Activated T-cell treated with anti-CD3 and anti-CD28 coated beads for 48 hours (primary cell): ENCODE measurements at regions not wholly inside any gene's neighbourhood (a gene's known extent, or its start where the extent isn't known, plus 50 kb on each side); places are given as distances from the start of the nearest gene placed in this dataset.
"Not testable (repeated sequence)": the region's sequence is repeated elsewhere in the genome, so short reads cannot be mapped to it uniquely, and the experiment has no call there.

Experiments
- DNase-seq: peaks from one replicate; pipeline ENCODE4 v3.0.0-alpha.2; 2020; ENCODE audit warnings: low read depth

GRCh38 chr12:90829044-90829443, 125.9 kb downstream of the CCER1 start:
- DNase-seq = no peak

GRCh38 chr12:90828621-90829020, 126.4 kb downstream of the CCER1 start:
- no peak for DNase-seq

- no peak for DNase-seq
These were observed 127.4 kb downstream of the CCER1 start for GRCh38 chr12:90827567-90827966.

GRCh38 chr12:90826036-90826435, 128.9 kb downstream of the CCER1 start:
- no peak for DNase-seq

GRCh38 chr12:90823859-90824258, 131.1 kb downstream of the CCER1 start:
- no peak for DNase-seq

GRCh38 chr12:90819709-90820108, 135.3 kb downstream of the CCER1 start:
- DNase-seq = no peak

- no peak for DNase-seq
These were observed 138.5 kb downstream of the CCER1 start for GRCh38 chr12:90816353-90817089.

- DNase-seq = no peak
These were observed 145.0 kb downstream of the CCER1 start for GRCh38 chr12:90809940-90810339.

GRCh38 chr12:90808568-90808967, 146.4 kb downstream of the CCER1 start:
- DNase-seq = no peak

GRCh38 chr12:90802727-90803126, 152.2 kb downstream of the CCER1 start:
- no peak for DNase-seq

GRCh38 chr12:90801776-90802175, 153.2 kb downstream of the CCER1 start:
- no peak for DNase-seq

GRCh38 chr12:90794212-90794611, 160.8 kb downstream of the CCER1 start:
- DNase-seq = no peak

- DNase-seq = not testable (repeated sequence)
These were observed 162.3 kb downstream of the CCER1 start for GRCh38 chr12:90792718-90793117.

- no peak for DNase-seq
These were observed 163.5 kb downstream of the CCER1 start for GRCh38 chr12:90791445-90791844.

GRCh38 chr12:90790747-90791146, 164.2 kb downstream of the CCER1 start:
- no peak for DNase-seq

GRCh38 chr12:90773491-90773890, 181.5 kb downstream of the CCER1 start:
- no peak for DNase-seq

- no peak for DNase-seq
These were observed 184.1 kb downstream of the CCER1 start for GRCh38 chr12:90770861-90771260.

- no peak for DNase-seq
These were observed 197.0 kb downstream of the CCER1 start for GRCh38 chr12:90757957-90758356.

GRCh38 chr12:90745211-90745610, 209.8 kb downstream of the CCER1 start:
- DNase-seq = no peak

- no peak for DNase-seq
These were observed 213.4 kb downstream of the CCER1 start for GRCh38 chr12:90741611-90742010.

GRCh38 chr12:90729736-90730135, 225.2 kb downstream of the CCER1 start:
- DNase-seq = no peak

- no peak for DNase-seq
These were observed 242.3 kb downstream of the CCER1 start for GRCh38 chr12:90712671-90713070.

GRCh38 chr12:90710711-90711110, 244.3 kb downstream of the CCER1 start:
- no peak for DNase-seq

GRCh38 chr12:90706036-90706435, 248.9 kb downstream of the CCER1 start:
- DNase-seq = no peak
